GM12892 (cell line): ENCODE measurements at regions not wholly inside any gene's neighbourhood (a gene's known extent, or its start where the extent isn't known, plus 50 kb on each side); places are given as distances from the start of the nearest gene placed in this dataset.

Experiments
- POLR2A ChIP-seq: IDR thresholded peaks from 2 replicates; pipeline ENCODE4 v1.6.1; 2011; ENCODE audit warnings: low read depth, low read length, control low read depth
- POLR2AphosphoS5 ChIP-seq: IDR thresholded peaks from 2 replicates; pipeline ENCODE4 v1.6.1; 2011; ENCODE audit warnings: low read depth, low read length, control low read depth
- TAF1 ChIP-seq: IDR thresholded peaks from 2 replicates; pipeline ENCODE4 v1.6.1; 2011; ENCODE audit warnings: low read depth, mild to moderate bottlenecking, control low read depth, low read length, borderline replicate concordance

DNA sequence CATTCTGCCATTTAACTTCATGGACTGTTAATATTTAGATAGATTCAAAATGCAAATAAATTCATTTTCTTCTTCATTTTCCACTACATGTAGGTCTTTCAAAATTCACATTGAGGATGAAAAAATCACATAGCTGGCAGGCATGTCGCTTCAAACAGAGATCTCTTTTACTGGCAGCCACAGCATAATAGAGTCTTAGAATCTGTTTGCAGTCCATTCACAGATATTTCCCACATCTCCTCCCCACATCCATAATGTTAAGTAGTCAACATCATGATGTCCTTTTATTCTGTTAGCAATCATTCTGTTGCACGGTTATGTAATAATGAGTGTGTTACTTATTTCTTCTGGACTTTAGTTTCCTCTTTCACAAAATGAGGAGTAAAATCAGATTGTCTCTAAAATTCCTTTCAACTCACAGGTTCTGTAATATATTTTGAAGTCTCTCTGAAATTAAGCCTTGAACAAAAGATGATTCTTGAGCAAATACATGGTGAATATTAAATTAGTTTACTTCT is 257.5 kb upstream of the SNX7 start:
- TF ChIP-seq POLR2AphosphoS5 = no peak
- no peak for TF ChIP-seq POLR2A
- TF ChIP-seq TAF1 = no peak
